Motor neuron (in vitro differentiated cells): ENCODE measurements at regions not wholly inside any gene's neighbourhood (a gene's known extent, or its start where the extent isn't known, plus 50 kb on each side); places are given as distances from the start of the nearest gene placed in this dataset.
"Not testable (repeated sequence)": the region's sequence is repeated elsewhere in the genome, so short reads cannot be mapped to it uniquely, and the experiment has no call there.

Experiments used
- ATAC-seq, 8 experiments: fragments of 200-7000 bp; cut with Tn5 transposase; replicated peaks in 6 of 8; 2 replicates each; pipeline ENCODE4 v1.8.0; 2021; ENCODE audit warnings: mild to moderate bottlenecking in 8 of 8, moderate library complexity in 8 of 8
- H3K27ac ChIP-seq, 2 donors: fragments of 250-450 bp; sonication (Bioruptor Pico); 2 replicates each; pipeline ENCODE4 v1.9.0; 2021; ENCODE audit warnings: antibody characterized with exemption in 2 of 2, mild to moderate bottlenecking in 2 of 2, moderate library complexity in 1 of 2
- H3K4me1 ChIP-seq, 2 donors: fragments of 250-450 bp; sonication (Bioruptor Pico); replicated peaks in 1 of 2; 2 replicates each; pipeline ENCODE4 v1.6.1; 2021; ENCODE audit warnings: antibody characterized with exemption in 2 of 2, mild to moderate bottlenecking in 2 of 2, moderate library complexity in 1 of 2
- H3K4me3 ChIP-seq, 5 donors: fragments of 250-450 bp; sonication (Bioruptor Pico); 2 replicates each; pipeline ENCODE4 v1.9.0; 2021; ENCODE audit warnings: antibody characterized with exemption in 5 of 5, mild to moderate bottlenecking in 5 of 5, moderate library complexity in 4 of 5
- WGBS, 10 experiments: fragments of 450-650 bp; shearing (Covaris generic); methylation state at CpG; one replicate each; pipeline ENCODE4 v1.0.0; 2022; 5-methylcytosine and 5-hydroxymethylcytosine counted together
- in situ Hi-C, 9 experiments: fragments of 400-800 bp; cut with MboI; loops; one replicate each; pipeline ENCODE4 v1.15.0; 2021; ENCODE audit warnings: low sequenced_read_pairs in 9 of 9, low pct_unique_long_range_greater_than_20kb in 2 of 9; ENCODE audit not compliant: unreplicated experiment in 9 of 9

DNA sequence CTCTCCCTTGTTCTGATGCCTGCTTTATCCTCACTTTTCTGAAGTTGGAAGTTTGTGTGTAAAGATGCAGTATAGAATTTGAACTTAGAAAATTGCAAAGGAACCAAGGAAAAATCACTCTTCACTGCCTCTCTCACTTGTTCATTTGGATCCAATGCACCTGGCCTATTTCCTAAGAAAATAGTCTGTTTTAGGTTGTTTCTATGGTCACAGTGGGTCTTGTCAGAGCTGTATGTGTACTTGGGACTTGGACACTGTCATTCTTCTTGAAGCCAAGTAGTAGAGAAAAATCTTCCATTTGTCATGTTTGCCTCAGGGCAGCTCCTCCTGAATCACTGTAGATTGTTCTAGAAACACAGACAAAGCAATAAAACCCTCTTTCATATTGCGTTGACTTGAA lies 80.3 kb upstream of the SESTD1 start:
- WGBS, 10 experiments: 22 to 100% (median 100%) methylated on average over 1 of the region's 1 CpG; no CpG with 5 or more reads in 3 of the 10 experiments
- in situ Hi-C loops: no loop called here
- Histone ChIP-seq H3K4me1 (peaks cover 0 to 3% of the 10 kb centered on the region in 2 donors), H3K4me3 (no peak overlapping the region), H3K27ac (no peak overlapping the region)
- ATAC-seq: no peak

DNA sequence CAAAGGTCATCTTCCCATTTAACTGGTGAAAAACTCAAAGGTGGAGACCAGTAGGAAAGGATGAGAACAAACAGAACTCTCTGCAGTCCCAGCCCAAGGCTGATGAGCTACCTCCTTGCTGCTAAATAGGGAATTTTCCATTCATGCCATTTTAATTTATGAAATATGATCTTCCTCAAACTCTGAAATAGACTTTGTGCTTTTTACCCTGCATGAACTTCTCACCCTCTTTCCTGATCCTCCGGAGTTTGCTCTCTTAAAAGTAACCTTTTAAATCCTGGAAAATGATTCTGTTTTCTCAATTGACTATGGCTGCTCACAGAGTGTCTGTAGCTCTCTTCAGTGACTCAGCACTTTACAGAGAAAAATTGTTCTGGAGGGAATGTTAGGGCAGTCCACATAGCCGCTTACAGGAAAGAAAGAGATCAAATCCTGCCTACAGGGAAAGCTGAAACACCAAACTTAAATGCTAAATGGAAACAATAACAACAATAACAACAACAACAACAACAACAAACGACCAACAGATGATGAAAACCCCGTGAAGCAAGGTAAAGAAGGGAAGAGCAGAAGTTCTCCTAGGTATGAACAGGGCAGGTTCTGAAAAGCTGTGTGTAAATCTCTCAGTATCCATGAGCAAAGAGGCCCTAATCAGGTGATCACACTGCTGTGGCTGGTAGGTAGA lies 79.8 kb upstream of the SESTD1 start:
- Histone ChIP-seq H3K27ac (no peak overlapping the region), H3K4me3 (no peak overlapping the region), H3K4me1 (peaks cover 0 to 3% of the 10 kb centered on the region in 2 donors)
- ATAC-seq: peak; percentile 61 to 89 (median 74)
- in situ Hi-C loops: no loop called here
- WGBS, 10 experiments: 0 to 88% (median 50%) methylated on average over 1 to 4 of the region's 4 CpGs; no CpG with 5 or more reads in 1 of the 10 experiments

DNA sequence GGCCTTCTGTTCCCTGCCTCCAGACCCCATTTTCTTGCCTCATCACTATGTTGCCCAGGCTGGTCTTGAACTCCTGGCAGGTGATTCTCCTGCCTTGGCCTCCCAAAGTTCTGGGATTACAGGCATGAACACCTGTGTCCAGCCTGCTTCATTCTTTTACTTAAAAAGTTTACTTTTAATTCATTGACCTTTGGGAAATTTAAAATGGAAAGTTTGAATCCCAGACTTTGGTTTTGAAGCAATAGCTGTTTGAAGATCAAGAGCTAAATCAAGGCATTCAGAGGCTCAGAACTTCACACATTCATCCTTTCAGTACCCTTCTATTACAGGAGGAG lies 79.3 kb upstream of the SESTD1 start:
- in situ Hi-C loops: no loop called here
- Histone ChIP-seq H3K4me1 (peaks cover 0 to 3% of the 10 kb centered on the region in 2 donors), H3K4me3 (no peak overlapping the region), H3K27ac (no peak overlapping the region)
- ATAC-seq: no peak

DNA sequence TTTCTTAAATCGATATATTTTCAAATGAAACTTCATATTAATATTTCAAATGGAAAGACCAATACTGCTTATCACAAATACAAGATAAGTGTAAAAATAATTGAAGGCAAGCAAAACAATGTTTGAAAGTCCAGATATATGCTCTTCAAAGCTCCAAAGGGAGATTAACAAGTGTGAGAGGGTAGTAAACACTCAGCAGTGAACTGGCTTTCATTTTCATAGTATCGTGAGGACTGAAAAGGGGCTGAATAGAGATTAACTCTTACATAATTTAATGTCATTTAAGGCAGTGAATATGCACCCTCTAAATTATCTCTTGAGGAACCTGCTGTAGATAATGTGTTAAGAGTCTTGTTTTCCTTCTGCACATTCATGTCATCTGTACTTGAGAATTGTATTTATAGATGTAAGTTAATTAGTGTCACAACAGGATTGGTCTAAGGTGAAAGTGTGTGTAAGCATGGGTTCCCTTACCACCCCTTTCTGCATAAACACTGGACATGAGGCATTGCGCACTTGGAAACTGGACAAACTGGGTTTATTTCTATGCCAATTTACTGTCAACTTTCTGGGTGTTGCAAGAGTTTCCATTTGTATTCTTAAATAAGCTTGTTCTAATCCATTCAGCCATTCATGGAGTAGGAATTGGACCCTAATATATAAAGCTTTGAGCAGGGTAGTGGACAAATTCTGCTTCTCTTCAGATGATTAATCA lies 76.7 kb upstream of the SESTD1 start:
- Histone ChIP-seq H3K27ac (no peak overlapping the region), H3K4me3 (no peak overlapping the region), H3K4me1 (peaks cover 0 to 3% of the 10 kb centered on the region in 2 donors)
- 71 to 100% (median 90%) methylated on average over 1 to 3 of the region's 3 CpGs for WGBS, 10 experiments
- no peak for ATAC-seq
- in situ Hi-C loops: no loop called here

DNA sequence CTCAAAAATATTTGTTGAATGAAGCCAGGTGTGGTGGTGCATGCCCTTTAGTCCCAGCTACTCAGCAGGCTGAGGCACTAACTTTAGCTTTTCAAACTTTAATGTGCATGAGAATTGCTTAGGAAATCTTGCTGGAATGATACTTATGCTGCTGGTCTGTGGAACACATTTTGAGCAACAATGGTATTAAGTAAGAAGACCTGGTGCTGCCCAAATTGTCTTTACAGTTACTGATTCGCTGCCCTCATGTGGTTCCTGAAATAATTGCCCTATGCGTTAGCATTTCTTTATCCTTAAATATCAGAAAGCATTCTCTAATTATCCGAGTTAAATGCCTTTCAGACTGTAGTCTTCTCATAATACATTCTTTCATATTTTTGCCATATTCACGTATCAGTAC lies 76.0 kb upstream of the SESTD1 start:
- Histone ChIP-seq H3K4me3 (no peak overlapping the region), H3K27ac (no peak overlapping the region), H3K4me1 (peaks cover 0 to 3% of the 10 kb centered on the region in 2 donors)
- 48 to 86% (median 74%) methylated on average over 2 to 4 of the region's 4 CpGs for WGBS, 10 experiments
- in situ Hi-C loops: no loop called here
- no peak for ATAC-seq

DNA sequence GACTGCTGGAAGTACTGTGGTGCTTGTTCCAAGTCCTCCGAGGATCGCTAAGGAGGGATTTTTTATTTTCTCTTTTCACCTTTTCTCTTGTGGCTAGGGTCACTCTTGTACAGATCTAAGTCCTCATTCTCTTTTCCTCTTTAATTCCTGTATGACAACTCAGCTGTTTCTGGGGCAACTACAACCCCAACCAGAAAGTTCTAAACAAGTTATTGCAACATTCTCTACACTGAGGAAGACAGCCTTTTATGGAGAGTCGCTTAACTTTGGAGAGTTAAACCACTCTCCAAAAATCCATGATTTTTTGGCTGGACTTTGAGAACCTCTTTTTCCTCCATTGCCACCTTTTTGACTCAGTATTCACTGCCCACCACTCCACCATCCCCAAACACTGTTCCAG lies 74.0 kb upstream of the SESTD1 start:
- no peaks in the 10 kb centered on the region for H3K4me1 ChIP-seq
- WGBS, 10 experiments: 80 to 100% (median 89%) methylated on average over 2 to 3 of the region's 3 CpGs
- no peak overlapping the region for H3K27ac ChIP-seq
- in situ Hi-C loops: no loop called here
- no peak overlapping the region for H3K4me3 ChIP-seq
- ATAC-seq: no peak

DNA sequence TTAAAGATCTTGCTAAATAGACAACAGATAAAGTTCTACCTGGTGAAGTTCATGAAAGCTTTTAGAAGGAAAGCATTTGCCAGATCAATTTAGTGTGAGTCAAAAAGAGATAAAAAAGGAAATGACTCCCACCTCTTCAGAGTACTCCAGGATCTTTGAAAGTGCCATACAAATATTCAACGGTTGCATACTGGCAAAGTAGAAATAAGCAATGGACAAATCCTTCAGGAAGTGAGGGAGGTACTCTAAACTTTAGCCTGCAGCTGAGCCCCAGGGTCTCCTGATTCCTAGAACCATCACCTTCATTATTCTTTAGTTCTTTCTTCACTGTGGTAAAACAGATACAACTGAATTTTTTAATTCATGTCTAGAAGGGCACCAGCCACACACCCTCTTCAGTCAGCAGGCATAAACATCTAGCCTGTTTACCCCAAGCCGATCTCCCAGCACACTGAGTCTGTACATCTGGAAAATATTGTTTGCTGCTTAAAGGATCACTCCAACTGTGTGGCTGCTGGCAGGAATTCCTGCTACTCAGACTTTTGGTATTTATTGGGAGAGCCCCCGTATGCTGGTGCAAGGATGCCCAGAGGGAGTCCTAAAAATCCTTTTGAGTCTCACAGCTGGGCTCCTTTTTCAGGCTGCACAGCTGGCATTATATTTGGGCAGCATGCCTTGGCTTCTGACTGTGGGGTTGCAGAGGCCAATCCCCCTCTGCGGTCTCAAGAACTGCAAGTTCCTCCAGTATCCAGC lies 72.3 kb upstream of the SESTD1 start:
- in situ Hi-C loops: no loop called here
- ATAC-seq: peak in 2 of 8 experiments; percentile 49 to 53
- H3K4me3 ChIP-seq: no peak overlapping the region
- WGBS, 10 experiments: 0 to 80% (median 50%) methylated on average over 1 to 4 of the region's 4 CpGs
- H3K4me1 ChIP-seq: no peaks in the 10 kb centered on the region
- H3K27ac ChIP-seq: no peak overlapping the region

DNA sequence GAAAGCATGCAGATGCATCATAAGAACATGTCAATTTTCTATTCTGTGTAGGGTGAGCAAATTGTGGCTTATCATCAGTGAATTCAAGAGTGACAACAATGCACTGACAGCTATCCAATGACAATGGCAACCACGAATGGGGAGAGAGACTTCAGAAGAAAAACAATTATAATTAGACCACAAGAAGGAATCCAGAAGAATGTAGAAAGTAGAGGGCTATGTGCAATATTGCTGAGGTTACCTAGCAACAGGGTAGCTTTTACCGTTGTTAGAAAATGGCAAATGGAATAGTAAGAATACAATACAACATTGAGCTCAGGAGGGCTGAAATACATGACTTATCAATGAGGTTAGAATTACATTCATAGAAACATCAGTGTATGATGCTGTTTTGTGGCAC lies 71.1 kb upstream of the SESTD1 start:
- H3K4me3 ChIP-seq: no peak overlapping the region
- WGBS, 10 experiments: 17 to 71% (median 60%) methylated on average over 1 to 2 of the region's 2 CpGs; no CpG with 5 or more reads in 2 of the 10 experiments
- H3K4me1 ChIP-seq: no peaks in the 10 kb centered on the region
- ATAC-seq: no peak
- no peak overlapping the region for H3K27ac ChIP-seq
- in situ Hi-C loops: no loop called here

DNA sequence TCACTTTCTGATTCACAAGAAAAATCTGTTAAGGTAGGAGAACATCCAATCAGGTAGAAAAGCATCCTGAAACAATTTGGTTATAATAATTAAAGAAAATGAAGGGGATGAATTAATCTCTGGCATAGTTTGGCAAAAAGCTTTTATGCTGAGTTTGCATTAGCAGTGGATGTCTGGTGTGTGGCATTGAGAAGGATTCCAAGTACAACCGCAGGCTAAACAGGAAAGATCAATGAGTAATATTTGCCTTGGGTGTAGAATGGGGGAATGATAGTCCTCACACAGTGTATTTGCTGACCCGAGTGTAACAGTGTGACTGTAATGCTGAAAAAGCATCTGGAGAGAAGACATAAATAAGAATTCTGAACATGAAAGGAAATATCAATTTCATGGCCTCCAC lies 68.3 kb upstream of the SESTD1 start:
- WGBS, 10 experiments: 20 to 90% (median 74%) methylated on average over 2 of the region's 2 CpGs; no CpG with 5 or more reads in 1 of the 10 experiments
- Histone ChIP-seq H3K27ac (no peak overlapping the region), H3K4me3 (no peak overlapping the region), H3K4me1 (no peaks in the 10 kb centered on the region)
- in situ Hi-C loops: no loop called here
- ATAC-seq: no peak

DNA sequence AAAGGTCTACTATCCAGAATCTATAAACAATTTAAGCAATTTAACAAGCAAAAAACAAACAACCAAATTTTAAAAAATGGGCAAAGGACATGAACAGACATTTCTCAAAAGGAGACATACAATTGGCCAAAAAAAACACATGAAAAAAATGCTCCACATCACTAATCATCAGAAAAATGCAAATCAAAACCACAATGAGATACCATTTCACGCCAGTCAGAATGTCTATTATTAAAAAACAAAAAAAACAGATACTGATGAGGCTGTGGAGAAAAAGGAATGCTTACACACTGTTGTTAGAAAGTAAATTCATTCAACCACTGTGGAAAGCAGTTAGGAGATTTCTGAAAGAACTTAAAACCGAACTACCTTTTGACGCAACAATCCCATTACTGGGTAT lies 66.4 kb upstream of the SESTD1 start:
- Histone ChIP-seq H3K4me3 (no peak overlapping the region), H3K27ac (no peak overlapping the region), H3K4me1 (no peaks in the 10 kb centered on the region)
- in situ Hi-C loops: no loop called here
- no peak for ATAC-seq
- WGBS, 10 experiments: 70 to 100% (median 89%) methylated on average over 1 to 3 of the region's 3 CpGs

DNA sequence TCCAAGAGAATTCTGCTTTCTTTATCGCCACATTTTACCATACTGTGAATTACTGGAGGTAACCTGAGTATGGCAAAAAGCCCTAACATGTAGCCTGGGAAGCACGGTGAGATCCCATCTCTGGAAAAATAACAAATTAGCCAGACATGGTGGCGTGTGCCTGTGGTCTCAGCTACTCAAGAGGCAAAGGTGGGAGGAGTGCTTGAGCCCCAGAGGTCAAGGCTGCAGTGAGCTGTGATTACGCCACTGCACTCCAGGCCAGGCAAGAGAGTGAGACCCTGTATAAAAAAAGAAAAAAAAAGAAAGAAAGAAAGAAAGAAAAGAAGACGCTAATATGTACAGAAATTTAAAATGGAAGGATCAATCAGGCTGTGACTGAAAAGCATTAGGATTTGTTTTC lies 57.7 kb upstream of the SESTD1 start:
- Histone ChIP-seq H3K4me1 (no peaks in the 10 kb centered on the region), H3K27ac (no peak overlapping the region), H3K4me3 (no peak overlapping the region)
- 70 to 94% (median 87%) methylated on average over 1 to 5 of the region's 5 CpGs for WGBS, 10 experiments
- ATAC-seq: no peak
- in situ Hi-C loops: no loop called here

DNA sequence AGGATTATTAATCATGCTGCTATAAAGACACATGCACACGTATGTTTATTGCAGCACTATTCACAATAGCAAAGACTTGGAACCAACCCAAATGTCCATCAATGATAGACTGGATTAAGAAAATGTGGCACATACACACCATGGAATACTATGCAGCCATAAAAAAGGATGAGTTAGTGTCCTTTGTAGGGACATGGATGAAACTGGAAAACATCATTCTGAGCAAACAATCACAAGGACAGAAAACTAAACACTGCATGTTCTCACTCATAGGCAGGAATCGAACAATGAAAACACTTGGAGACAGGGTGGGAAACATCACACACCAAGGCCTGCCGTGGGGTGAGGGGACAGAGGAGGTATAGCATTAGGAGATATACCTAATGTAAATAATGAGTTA lies 56.4 kb upstream of the SESTD1 start:
- WGBS, 10 experiments: 0 to 100% (median 72%) methylated on average over 1 to 2 of the region's 3 CpGs; no CpG with 5 or more reads in 2 of the 10 experiments
- in situ Hi-C loops, H3K4me3 ChIP-seq, H3K27ac ChIP-seq, H3K4me1 ChIP-seq, ATAC-seq: not testable (repeated sequence)

DNA sequence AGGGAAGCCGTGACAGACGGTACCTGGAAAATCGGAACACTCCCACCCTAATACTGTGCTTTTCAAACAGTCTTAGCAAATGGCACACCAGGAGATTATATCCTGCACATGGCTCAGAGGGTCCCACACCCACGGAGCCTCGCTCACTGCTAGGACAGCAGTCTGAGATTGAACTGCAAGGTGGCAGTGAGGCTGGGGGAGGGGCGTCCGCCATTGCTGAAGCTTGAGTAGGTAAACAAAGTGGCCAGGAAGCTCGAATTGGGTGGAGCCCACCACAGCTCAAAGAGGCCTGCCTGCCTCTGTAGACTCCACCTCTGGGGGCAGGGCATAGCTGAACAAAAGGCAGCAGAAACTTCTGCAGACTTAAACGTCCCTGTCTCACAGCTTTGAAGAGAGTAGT lies 50.1 kb upstream of the SESTD1 start:
- WGBS, 10 experiments: 40 to 100% (median 74%) methylated on average over 1 to 6 of the region's 9 CpGs; no CpG with 5 or more reads in 4 of the 10 experiments
- in situ Hi-C loops, H3K4me3 ChIP-seq, H3K4me1 ChIP-seq, ATAC-seq, H3K27ac ChIP-seq: not testable (repeated sequence)
